Mammary epithelial cell (primary cell): ENCODE measurements at regions not wholly inside any gene's neighbourhood (a gene's known extent, or its start where the extent isn't known, plus 50 kb on each side); places are given as distances from the start of the nearest gene placed in this dataset.

ENCODE experiments used
- EZH2 ChIP-seq: IDR thresholded peaks from 2 replicates; pipeline ENCODE4 v1.6.1; 2012; ENCODE audit warnings: low read length, inconsistent platforms, borderline replicate concordance
- TF ChIP-seq, protein P1 (sequence below), 2 donors: IDR thresholded peaks in 1 of 2; conservative IDR thresholded peaks in 1 of 2; 2 replicates each; pipeline ENCODE4 v1.5.1; 2011 to 2012; ENCODE audit warnings: inconsistent platforms in 2 of 2, low read length in 2 of 2, mild to moderate bottlenecking in 2 of 2, control low read depth in 1 of 2, low read depth in 1 of 2; ENCODE audit not compliant: insufficient read depth in 1 of 2; ENCODE audit errors: extremely low read depth in 1 of 2

DNA sequence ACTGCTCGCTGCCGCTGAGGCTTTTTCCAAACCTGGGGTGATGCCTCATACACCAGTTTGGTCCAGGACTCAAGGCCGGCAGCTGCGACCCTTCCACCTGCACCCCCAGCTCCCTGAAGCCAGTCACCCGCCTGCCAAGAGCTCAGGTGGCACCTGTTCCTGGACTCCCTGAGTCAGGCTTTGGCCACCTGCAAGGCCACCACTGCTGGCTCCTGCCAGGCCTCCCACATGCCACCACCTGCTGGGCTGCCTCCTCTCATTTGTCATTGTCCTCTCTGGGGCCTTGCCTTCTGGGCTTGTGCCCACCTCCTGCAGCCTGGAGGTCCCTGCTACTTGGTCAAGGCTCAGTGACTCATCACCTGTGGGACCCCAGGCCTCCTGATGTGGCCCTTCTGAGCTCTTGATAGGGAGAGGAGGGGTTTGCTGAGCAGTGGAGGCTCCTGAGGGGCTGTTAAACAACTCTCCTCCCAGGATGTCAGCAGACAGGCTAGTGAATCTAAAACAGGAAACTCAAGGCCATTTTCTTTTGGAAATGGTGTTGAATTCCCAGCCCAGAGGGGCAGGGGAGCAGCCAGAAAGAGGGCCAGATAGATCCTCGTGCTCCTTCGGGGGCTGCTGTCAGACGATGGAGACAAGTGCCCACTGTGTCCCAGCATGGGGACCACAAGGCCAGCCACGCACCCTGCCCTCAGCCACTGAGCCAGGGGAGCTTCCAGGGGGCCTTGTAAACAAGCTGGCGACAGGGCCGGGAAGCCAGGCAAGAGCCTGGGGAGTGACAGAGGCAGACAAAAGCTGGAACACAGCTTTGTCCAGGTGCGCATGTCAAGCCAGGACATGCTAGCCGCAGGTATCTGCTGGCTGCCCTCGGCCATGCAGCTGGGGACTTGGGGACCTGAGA is 416.8 kb downstream of the LRATD1 start:
- TF ChIP-seq, protein P1, sequence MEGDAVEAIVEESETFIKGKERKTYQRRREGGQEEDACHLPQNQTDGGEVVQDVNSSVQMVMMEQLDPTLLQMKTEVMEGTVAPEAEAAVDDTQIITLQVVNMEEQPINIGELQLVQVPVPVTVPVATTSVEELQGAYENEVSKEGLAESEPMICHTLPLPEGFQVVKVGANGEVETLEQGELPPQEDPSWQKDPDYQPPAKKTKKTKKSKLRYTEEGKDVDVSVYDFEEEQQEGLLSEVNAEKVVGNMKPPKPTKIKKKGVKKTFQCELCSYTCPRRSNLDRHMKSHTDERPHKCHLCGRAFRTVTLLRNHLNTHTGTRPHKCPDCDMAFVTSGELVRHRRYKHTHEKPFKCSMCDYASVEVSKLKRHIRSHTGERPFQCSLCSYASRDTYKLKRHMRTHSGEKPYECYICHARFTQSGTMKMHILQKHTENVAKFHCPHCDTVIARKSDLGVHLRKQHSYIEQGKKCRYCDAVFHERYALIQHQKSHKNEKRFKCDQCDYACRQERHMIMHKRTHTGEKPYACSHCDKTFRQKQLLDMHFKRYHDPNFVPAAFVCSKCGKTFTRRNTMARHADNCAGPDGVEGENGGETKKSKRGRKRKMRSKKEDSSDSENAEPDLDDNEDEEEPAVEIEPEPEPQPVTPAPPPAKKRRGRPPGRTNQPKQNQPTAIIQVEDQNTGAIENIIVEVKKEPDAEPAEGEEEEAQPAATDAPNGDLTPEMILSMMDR (conservative IDR thresholded peaks at IDR 0.05 in 1 of 2, IDR thresholded peaks at IDR 0.05 in 1 of 2; ENCODE audit: extremely low read depth in 1 of 2, insufficient read depth in 1 of 2, low read depth in 1 of 2, low read length in 2 of 2), result no peak
- TF ChIP-seq EZH2, result no peak
